ENCODE measurements at regions not wholly inside any gene's neighbourhood (a gene's known extent, or its start where the extent isn't known, plus 50 kb on each side); places are given as distances from the start of the nearest gene placed in this dataset.

GRCh38 chr18:8904316-8904715, 198.2 kb upstream of the NDUFV2 start:
- no peak for TF ChIP-seq CTCF (IDR thresholded peaks at IDR 0.05; ENCODE audit: control extremely low read depth in 1 of 3, insufficient read depth in 1 of 3, low read depth in 1 of 3, low read length in 3 of 3)
- TF ChIP-seq ATF3 (IDR thresholded peaks at IDR 0.05; ENCODE audit: insufficient read depth, low read depth, low read length) = no peak
- TF ChIP-seq JUND (IDR thresholded peaks at IDR 0.05; ENCODE audit: low read length) = no peak
- no peak for TF ChIP-seq TCF12 (IDR thresholded peaks at IDR 0.05; ENCODE audit: low read depth, low read length)
- no peak for TF ChIP-seq POLR2AphosphoS5 (IDR thresholded peaks at IDR 0.05; ENCODE audit: low read depth, low read length)
- TF ChIP-seq POLR2A (IDR thresholded peaks at IDR 0.05; ENCODE audit: control extremely low read depth in 1 of 2, low read depth in 2 of 2, low read length in 2 of 2) = no peak
- TF ChIP-seq RXRA (IDR thresholded peaks at IDR 0.05; ENCODE audit: insufficient read depth, low read depth, low read length) = no peak
- TF ChIP-seq NRF1 (IDR thresholded peaks at IDR 0.05; ENCODE audit: low read depth, low read length) = no peak
- no peak for TF ChIP-seq KDM1A (IDR thresholded peaks at IDR 0.05; ENCODE audit: borderline replicate concordance, low read length)
- TF ChIP-seq CHD2 (IDR thresholded peaks at IDR 0.05; ENCODE audit: low read length) = no peak
- no peak for TF ChIP-seq JUN (IDR thresholded peaks at IDR 0.05; ENCODE audit: low read depth, low read length)
- no peak for TF ChIP-seq EZH2 (IDR thresholded peaks at IDR 0.05; ENCODE audit: low read depth, low read length, severe bottlenecking)
- TF ChIP-seq CTBP2 (IDR thresholded peaks at IDR 0.05; ENCODE audit: borderline replicate concordance, insufficient read depth, insufficient read length, low read length) = no peak

All from H1 (cell line).